ENCODE measurements at regions not wholly inside any gene's neighbourhood (a gene's known extent, or its start where the extent isn't known, plus 50 kb on each side); places are given as distances from the start of the nearest gene placed in this dataset.

GRCh38 chr3:15952543-15953175, 154.9 kb upstream of the ANKRD28 start:
- DNase-seq = no peak

GRCh38 chr3:15953841-15954240, 156.1 kb upstream of the ANKRD28 start:
- no peak for DNase-seq

GRCh38 chr3:15955968-15956367, 158.2 kb upstream of the ANKRD28 start:
- no peak for DNase-seq

- DNase-seq = no peak
These were observed 161.1 kb upstream of the ANKRD28 start for GRCh38 chr3:15958692-15959433.

- DNase-seq = no peak
These were observed 161.6 kb upstream of the ANKRD28 start for GRCh38 chr3:15959434-15959811.

- no peak for DNase-seq
These were observed 167.0 kb upstream of the ANKRD28 start for GRCh38 chr3:15964605-15965442.

DNA sequence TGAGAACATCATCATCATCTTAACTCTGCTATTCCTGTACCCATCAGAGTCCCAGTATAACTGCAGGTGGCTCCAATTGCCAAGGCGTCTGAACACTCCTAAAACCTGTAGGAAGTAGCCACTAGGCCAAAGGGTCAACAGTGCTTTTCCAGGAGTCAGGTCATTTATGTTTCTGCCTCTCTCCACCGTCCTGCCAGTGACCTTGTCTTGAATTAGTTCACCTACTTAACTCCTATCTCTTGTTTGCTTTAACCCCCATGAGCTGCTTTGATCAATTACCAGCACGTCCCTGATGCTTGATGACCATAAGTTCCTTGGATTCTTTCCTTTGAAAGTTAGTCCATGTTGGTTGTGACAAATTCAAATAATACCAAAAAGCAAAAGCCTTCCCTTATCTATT, 169.8 kb upstream of the ANKRD28 start:
- no peak for DNase-seq

GRCh38 chr3:15969874-15970640, 172.3 kb upstream of the ANKRD28 start:
- DNase-seq = no peak

DNA sequence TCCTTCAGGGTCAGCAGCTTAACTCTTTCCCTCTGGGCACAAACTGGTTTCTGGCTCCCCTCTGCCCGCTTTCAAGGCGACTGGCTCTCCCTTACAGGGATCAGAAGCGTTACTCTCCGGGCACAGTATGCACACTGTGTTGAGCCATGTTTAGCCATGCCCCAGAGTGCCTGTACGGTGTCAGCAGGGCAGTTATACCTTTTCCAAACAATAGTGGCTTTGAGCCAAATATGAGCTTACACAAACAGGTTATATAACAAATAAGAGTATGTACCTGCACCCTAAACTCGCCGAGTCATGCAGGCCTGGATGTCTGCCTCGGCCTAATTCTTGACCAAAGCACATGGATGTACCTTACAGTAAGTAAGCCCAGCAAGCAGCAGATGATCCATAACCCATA, 175.6 kb upstream of the ANKRD28 start:
- DNase-seq = no peak

- DNase-seq = no peak
These were observed 176.2 kb upstream of the ANKRD28 start for GRCh38 chr3:15973940-15974339.

GRCh38 chr3:15974647-15975046, 176.9 kb upstream of the ANKRD28 start:
- DNase-seq = no peak

GRCh38 chr3:15976524-15976923, 178.7 kb upstream of the ANKRD28 start:
- no peak for DNase-seq

- no peak for DNase-seq
These were observed 179.3 kb upstream of the ANKRD28 start for GRCh38 chr3:15977090-15977489.

DNA sequence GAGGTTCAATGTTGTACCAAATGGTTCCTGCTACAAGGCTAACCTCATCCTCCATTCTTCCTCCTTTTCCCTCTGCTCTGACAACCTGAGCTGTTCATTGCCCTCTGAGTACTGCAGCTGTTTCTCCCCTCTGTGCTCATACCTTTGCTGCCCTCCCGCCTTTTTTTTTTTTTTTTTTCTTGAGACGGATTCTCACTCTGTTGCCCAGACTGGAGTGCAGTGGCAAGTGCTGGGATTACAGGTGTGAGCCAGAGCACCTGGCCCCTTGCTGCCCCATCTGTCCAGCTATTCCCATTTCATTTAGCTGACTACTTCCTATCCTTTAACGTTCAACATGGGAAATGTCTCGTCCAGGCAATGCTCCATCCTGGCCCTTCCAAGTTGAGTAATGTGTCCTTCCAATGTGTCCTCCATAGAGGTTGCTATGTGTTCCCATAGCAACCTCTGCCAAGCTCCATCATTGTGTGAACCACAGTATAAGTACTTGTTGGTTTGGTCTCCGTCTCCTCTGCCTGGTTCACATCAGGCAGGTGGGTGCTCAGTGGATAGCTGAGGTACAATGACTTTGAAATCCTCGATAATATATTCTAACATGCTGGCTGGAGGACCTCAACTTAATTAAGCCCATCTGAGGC, 179.9 kb upstream of the ANKRD28 start:
- DNase-seq = no peak

- no peak for DNase-seq
These were observed 181.0 kb upstream of the ANKRD28 start for GRCh38 chr3:15978801-15979200.

GRCh38 chr3:15979495-15979894, 181.7 kb upstream of the ANKRD28 start:
- no peak for DNase-seq

- no peak for DNase-seq
These were observed 182.1 kb upstream of the ANKRD28 start for GRCh38 chr3:15979900-15980299.

DNA sequence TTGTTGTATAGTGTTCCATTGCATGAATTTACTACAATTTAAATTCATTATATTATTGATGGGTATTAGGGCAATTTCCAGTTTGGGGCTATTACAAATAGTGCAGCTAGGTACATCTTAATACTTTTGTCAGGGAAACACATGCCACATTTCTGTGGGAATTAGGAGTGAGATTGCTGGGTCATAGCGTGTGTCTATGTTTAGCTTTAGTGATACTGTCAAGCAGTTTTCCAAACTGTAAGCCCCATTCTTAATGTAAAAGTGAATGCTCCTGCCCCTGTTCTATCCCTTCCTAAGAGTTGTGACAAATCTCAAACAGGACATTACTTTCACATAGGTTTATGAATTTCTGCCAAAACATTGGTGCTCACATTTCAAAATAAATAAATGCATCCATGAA, 184.5 kb upstream of the ANKRD28 start:
- no peak for DNase-seq

- no peak for DNase-seq
These were observed 185.0 kb upstream of the ANKRD28 start for GRCh38 chr3:15982667-15983196.

DNA sequence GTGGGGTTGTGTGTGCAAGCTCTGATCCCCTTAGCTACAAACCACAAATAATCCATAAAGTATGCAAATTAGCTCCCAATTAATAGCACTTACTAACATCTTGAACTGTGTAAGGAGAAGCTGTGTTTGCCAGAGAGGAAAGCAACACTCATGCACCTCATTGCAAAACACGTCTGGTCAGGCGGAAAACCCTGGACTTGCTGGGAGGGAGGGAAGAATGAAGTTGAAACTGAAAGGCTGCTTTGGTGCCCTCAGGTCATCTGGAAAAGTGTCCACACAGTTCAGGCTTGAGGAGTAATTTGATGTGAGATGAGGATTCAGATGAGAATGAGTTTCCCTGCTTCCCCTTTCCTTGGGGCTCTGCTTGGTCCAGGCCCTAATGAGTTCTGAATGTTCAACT, 185.5 kb upstream of the ANKRD28 start:
- DNase-seq = no peak

- DNase-seq = no peak
These were observed 185.9 kb upstream of the ANKRD28 start for GRCh38 chr3:15983693-15984092.

DNA sequence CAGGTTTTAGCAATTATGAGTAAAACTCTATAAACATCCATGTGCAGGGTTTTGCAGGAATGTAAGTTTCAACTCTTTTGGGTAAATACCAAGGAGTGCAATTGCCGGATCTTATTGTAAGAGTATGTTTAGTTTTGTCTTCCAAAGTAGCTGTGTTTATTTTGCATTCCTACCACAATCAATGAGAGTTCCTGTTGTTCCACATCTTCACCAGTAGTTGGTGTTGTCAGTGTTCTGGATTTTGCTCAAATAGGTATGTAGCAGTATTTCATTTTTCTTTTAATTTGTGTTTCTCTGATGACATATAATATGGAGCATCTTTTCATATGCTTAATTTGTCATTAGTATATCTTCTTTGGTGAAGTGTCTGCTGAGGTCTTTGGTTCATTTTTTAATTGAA, 185.1 kb upstream of the GALNT15 start:
- DNase-seq = no peak

All from right forelimb (tissue), 1 donor.